Gastroesophageal sphincter (tissue), 4 donors: ENCODE measurements at regions not wholly inside any gene's neighbourhood (a gene's known extent, or its start where the extent isn't known, plus 50 kb on each side); places are given as distances from the start of the nearest gene placed in this dataset.

Experiments used
- ATAC-seq: fragments of 150-250 bp; one replicate; pipeline ENCODE4 v1.9.1; 2016; ENCODE audit warnings: mild to moderate bottlenecking, moderate library complexity
- H3K27ac ChIP-seq, 4 donors: fragments of 200-600 bp; sonication (generic) in 3 of 4; 1 replicate in 3 of 4; 2 replicates in 1 of 4; pipeline ENCODE4 v1.5.1; 2016 to 2019
- H3K27me3 ChIP-seq: fragments of 200-600 bp; sonication (generic); one replicate; pipeline ENCODE4 v1.5.1; 2019
- H3K36me3 ChIP-seq, 2 donors: fragments of 200-600 bp; sonication (generic); one replicate each; pipeline ENCODE4 v1.5.1; 2019; ENCODE audit warnings: control low read depth in 1 of 2
- H3K4me1 ChIP-seq, 3 donors: fragments of 200-600 bp; sonication (generic); 1 replicate in 2 of 3; 2 replicates in 1 of 3; pipeline ENCODE4 v1.5.1; 2016 to 2019; ENCODE audit warnings: control low read depth in 2 of 3
- H3K4me3 ChIP-seq, 2 donors: fragments of 200-600 bp; sonication (generic); one replicate each; pipeline ENCODE4 v1.5.1; 2019; ENCODE audit warnings: mild to moderate bottlenecking in 1 of 2, moderate library complexity in 1 of 2
- H3K9me3 ChIP-seq, 3 donors: fragments of 200-600 bp; sonication (generic); one replicate each; pipeline ENCODE4 v1.5.1; 2017 to 2019; ENCODE audit warnings: control low read depth in 2 of 3
- CTCF ChIP-seq, 4 experiments: fragments of 200-600 bp in 2 of 4; fragments of 450-650 bp in 2 of 4; sonication (generic) in 1 of 4; IDR thresholded peaks; one replicate each; pipeline ENCODE4 v1.5.1; 2017 to 2019; ENCODE audit warnings: antibody characterized with exemption in 4 of 4, mild to moderate bottlenecking in 2 of 4, moderate library complexity in 2 of 4
- EP300 ChIP-seq: sonication (generic); formaldehyde crosslinking; IDR thresholded peaks from one replicate; pipeline ENCODE4 v1.6.1; 2017; ENCODE audit warnings: antibody characterized with exemption, mild to moderate bottlenecking
- POLR2A ChIP-seq, 2 donors: fragments of 450-650 bp; IDR thresholded peaks; one replicate each; pipeline ENCODE4 v1.6.1; 2017; ENCODE audit warnings: antibody characterized with exemption in 2 of 2, mild to moderate bottlenecking in 2 of 2, moderate library complexity in 1 of 2
- POLR2AphosphoS5 ChIP-seq: sonication (generic); formaldehyde crosslinking; IDR thresholded peaks from one replicate; pipeline ENCODE4 v1.6.1; 2017; ENCODE audit warnings: antibody characterized with exemption
- WGBS, 2 donors: methylation state at CpG; one replicate each; pipeline ENCODE4 v1.1.5; 2018; ENCODE audit warnings: low coverage in 1 of 2; 5-methylcytosine and 5-hydroxymethylcytosine counted together

GRCh38 chr16:54336631-54337204 is 50.1 kb upstream of the IRX3 start:
- H3K4me1 ChIP-seq = no peaks in the 10 kb centered on the region
- ATAC-seq = no peak
- H3K27me3 ChIP-seq = peaks cover 68% of the 10 kb centered on the region
- no peaks in the 10 kb centered on the region for H3K36me3 ChIP-seq
- no peaks in the 10 kb centered on the region for H3K9me3 ChIP-seq
- TF ChIP-seq POLR2A (IDR thresholded peaks at IDR 0.05) (no peak), CTCF (IDR thresholded peaks at IDR 0.05) (no peak), POLR2AphosphoS5 (no peak), EP300 (no peak)
- 23 to 41% methylated on average over 3 to 4 of the region's 4 CpGs for WGBS, 2 donors
- H3K27ac ChIP-seq = no peak overlapping the region
- H3K4me3 ChIP-seq = no peak overlapping the region
